GM12801 (cell line): ENCODE measurements at regions not wholly inside any gene's neighbourhood (a gene's known extent, or its start where the extent isn't known, plus 50 kb on each side); places are given as distances from the start of the nearest gene placed in this dataset.

Source experiments
- TF ChIP-seq, protein P1 (sequence below): IDR thresholded peaks from one replicate; pipeline ENCODE4 v1.5.1; 2011; ENCODE audit warnings: control low read depth; ENCODE audit not compliant: insufficient read length; ENCODE audit errors: extremely low read depth

GRCh38 chr7:9106747-9107146 lies 673.3 kb downstream of the NXPH1 start:
- TF ChIP-seq, protein P1, sequence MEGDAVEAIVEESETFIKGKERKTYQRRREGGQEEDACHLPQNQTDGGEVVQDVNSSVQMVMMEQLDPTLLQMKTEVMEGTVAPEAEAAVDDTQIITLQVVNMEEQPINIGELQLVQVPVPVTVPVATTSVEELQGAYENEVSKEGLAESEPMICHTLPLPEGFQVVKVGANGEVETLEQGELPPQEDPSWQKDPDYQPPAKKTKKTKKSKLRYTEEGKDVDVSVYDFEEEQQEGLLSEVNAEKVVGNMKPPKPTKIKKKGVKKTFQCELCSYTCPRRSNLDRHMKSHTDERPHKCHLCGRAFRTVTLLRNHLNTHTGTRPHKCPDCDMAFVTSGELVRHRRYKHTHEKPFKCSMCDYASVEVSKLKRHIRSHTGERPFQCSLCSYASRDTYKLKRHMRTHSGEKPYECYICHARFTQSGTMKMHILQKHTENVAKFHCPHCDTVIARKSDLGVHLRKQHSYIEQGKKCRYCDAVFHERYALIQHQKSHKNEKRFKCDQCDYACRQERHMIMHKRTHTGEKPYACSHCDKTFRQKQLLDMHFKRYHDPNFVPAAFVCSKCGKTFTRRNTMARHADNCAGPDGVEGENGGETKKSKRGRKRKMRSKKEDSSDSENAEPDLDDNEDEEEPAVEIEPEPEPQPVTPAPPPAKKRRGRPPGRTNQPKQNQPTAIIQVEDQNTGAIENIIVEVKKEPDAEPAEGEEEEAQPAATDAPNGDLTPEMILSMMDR = no peak

- TF ChIP-seq, protein P1 = no peak
Measured at GRCh38 chr7:9120331-9120730, 686.9 kb downstream of the NXPH1 start.

GRCh38 chr7:9124320-9124719 lies 690.9 kb downstream of the NXPH1 start:
- TF ChIP-seq, protein P1 = no peak

- TF ChIP-seq, protein P1 = no peak
Measured at GRCh38 chr7:9125246-9125645, 691.8 kb downstream of the NXPH1 start.

- TF ChIP-seq, protein P1 = no peak
Measured at GRCh38 chr7:9127901-9128300, 694.5 kb downstream of the NXPH1 start.

- TF ChIP-seq, protein P1 = no peak
Measured at GRCh38 chr7:9148687-9149086, 715.3 kb downstream of the NXPH1 start.

DNA sequence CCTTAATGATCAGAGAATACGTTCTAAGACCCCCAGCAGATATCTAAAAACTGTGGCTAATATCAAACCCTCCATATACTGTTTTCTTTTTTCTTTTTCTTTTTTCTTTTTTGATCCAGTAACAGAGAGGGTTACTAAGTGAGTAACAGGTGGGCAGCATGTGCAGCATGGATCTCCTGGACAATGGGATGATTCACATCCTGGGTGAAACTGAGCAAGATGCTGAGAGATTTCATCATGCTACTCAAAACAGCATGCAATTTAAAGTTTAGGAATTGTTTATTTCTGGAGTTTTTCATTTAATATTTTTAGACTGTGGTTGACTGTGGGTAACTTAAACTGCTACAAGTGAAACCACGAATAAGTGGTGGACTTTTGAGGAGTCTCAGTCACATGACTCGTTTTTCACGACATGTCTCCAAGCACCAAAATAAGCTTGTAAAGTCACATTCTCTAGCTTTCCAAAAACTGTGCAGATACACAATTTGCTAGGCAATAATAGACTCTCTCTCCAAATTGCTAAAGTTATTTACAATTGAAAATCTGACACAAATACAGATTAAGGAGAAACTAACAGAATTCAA lies 716.2 kb downstream of the NXPH1 start:
- TF ChIP-seq, protein P1 = no peak
